Endodermal cell (in vitro differentiated cells): ENCODE measurements at regions not wholly inside any gene's neighbourhood (a gene's known extent, or its start where the extent isn't known, plus 50 kb on each side); places are given as distances from the start of the nearest gene placed in this dataset.

Experiments
- DNase-seq: peaks from one replicate; pipeline ENCODE4 v3.0.0-alpha.2; 2017
- H3K27ac ChIP-seq: 2 replicates; pipeline ENCODE4 v1.5.1; 2013; ENCODE audit warnings: mild to moderate bottlenecking, low read depth, low read length, moderate library complexity
- H3K27me3 ChIP-seq: 2 replicates; pipeline ENCODE4 v1.6.1; 2013; ENCODE audit warnings: mild to moderate bottlenecking, low read length, moderate library complexity; ENCODE audit not compliant: insufficient read depth, control insufficient read depth, poor library complexity, severe bottlenecking
- H3K36me3 ChIP-seq: 2 replicates; pipeline ENCODE4 v1.7.0; 2013; ENCODE audit warnings: mild to moderate bottlenecking, low read length, moderate library complexity; ENCODE audit not compliant: control insufficient read depth, insufficient read depth
- H3K4me1 ChIP-seq: one replicate; pipeline ENCODE4 v1.7.0; 2013; ENCODE audit warnings: low read length; ENCODE audit not compliant: control insufficient read depth, insufficient read depth
- H3K4me3 ChIP-seq: 2 replicates; pipeline ENCODE4 v1.5.1; 2013; ENCODE audit warnings: mild to moderate bottlenecking, low read length, moderate library complexity
- H3K9ac ChIP-seq: 2 replicates; pipeline ENCODE4 v1.6.1; 2013; ENCODE audit warnings: mild to moderate bottlenecking, low read length, moderate library complexity; ENCODE audit not compliant: poor library complexity, severe bottlenecking; ENCODE audit errors: extremely low read depth
- H3K9me3 ChIP-seq: 2 replicates; pipeline ENCODE4 v1.6.1; 2013; ENCODE audit warnings: mild to moderate bottlenecking, low read length, moderate library complexity; ENCODE audit not compliant: control insufficient read depth
- H3K27ac Mint-ChIP-seq: 2 replicates; pipeline ENCODE4 v1.8.0; 2020; ENCODE audit warnings: mixed read lengths
- H3K27me3 Mint-ChIP-seq: 2 replicates; pipeline ENCODE4 v1.8.0; 2021; ENCODE audit warnings: mild to moderate bottlenecking, mixed read lengths; ENCODE audit not compliant: insufficient read depth
- H3K36me3 Mint-ChIP-seq: 2 replicates; pipeline ENCODE4 v1.8.0; 2020; ENCODE audit warnings: low read depth, mixed read lengths
- H3K4me1 Mint-ChIP-seq: 2 replicates; pipeline ENCODE4 v1.8.0; 2020; ENCODE audit warnings: mixed read lengths
- H3K4me3 Mint-ChIP-seq: 2 replicates; pipeline ENCODE4 v1.8.0; 2020; ENCODE audit warnings: mild to moderate bottlenecking, moderate library complexity, mixed read lengths
- H3K9me3 Mint-ChIP-seq: 2 replicates; pipeline ENCODE4 v1.8.0; 2020; ENCODE audit warnings: mild to moderate bottlenecking, mixed read lengths
- WGBS, 2 experiments: methylation state at CpG; one replicate each; pipeline versions ENCODE4 v1.1.5 to v1.1.7; 2013; ENCODE audit warnings: missing lambda C conversion rate in 2 of 2, mixed read lengths in 1 of 2; ENCODE audit not compliant: insufficient coverage in 1 of 2, insufficient read length in 1 of 2; 5-methylcytosine and 5-hydroxymethylcytosine counted together
- TF ChIP-seq, protein P1 (sequence below): fragments of 200-600 bp; sonication (generic); conservative IDR thresholded peaks from 2 replicates; pipeline ENCODE4 v1.5.0; 2021; ENCODE audit warnings: antibody characterized with exemption, mild to moderate bottlenecking

DNA sequence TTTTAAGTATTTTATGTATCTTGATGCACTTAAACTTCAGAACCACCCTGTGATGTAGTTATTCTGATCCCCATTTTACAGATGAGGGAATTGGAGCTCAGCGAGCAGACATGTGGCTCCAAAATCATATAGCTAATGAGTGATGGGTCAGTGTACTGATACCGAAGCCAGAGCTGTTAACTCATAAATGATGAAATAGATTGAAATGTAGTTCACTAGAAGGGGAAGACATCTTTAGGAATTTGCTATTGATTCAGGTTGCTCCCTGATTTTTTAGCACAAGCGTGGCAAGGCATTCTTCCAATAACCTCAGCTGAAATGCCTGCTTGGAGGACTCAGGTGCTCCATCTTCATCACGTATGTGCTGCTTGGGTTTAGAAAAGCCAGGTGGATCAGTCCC, 228.8 kb downstream of the PTEN start:
- DNase-seq: no peak
- Mint-ChIP-seq H3K4me3 (no peak overlapping the region), H3K27me3 (no peaks in the 10 kb centered on the region), H3K27ac (no peak overlapping the region), H3K9me3 (no peaks in the 10 kb centered on the region), H3K4me1 (no peaks in the 10 kb centered on the region), H3K36me3 (no peaks in the 10 kb centered on the region)
- Histone ChIP-seq H3K4me1 (no peaks in the 10 kb centered on the region), H3K27me3 (no peaks in the 10 kb centered on the region), H3K9me3 (no peaks in the 10 kb centered on the region), H3K9ac (no peak overlapping the region), H3K4me3 (no peak overlapping the region), H3K36me3 (no peaks in the 10 kb centered on the region), H3K27ac (no peak overlapping the region)
- TF ChIP-seq, protein P1, sequence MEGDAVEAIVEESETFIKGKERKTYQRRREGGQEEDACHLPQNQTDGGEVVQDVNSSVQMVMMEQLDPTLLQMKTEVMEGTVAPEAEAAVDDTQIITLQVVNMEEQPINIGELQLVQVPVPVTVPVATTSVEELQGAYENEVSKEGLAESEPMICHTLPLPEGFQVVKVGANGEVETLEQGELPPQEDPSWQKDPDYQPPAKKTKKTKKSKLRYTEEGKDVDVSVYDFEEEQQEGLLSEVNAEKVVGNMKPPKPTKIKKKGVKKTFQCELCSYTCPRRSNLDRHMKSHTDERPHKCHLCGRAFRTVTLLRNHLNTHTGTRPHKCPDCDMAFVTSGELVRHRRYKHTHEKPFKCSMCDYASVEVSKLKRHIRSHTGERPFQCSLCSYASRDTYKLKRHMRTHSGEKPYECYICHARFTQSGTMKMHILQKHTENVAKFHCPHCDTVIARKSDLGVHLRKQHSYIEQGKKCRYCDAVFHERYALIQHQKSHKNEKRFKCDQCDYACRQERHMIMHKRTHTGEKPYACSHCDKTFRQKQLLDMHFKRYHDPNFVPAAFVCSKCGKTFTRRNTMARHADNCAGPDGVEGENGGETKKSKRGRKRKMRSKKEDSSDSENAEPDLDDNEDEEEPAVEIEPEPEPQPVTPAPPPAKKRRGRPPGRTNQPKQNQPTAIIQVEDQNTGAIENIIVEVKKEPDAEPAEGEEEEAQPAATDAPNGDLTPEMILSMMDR: no peak
- 92 to 100% methylated on average over 4 of the region's 4 CpGs for WGBS, 2 experiments

DNA sequence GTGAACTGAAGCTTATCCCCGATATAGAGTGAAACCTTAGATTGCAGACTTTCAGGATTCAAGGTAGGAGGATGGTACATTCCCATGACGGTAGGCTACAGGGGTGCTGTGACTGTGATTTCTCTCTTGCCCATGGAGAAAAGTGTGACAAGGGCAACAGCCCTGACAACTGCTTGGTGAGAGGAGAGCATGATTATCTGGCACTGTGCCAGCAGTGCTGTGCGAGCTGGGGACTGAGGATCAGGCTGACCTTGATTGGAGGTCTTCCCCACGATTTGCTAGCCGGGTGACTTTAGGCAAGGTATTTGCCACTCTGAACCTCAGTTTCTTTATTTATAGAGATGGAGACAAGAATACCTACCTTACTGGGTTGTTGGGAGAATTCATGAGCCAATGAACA, 229.5 kb downstream of the PTEN start:
- H3K4me1 ChIP-seq: no peaks in the 10 kb centered on the region
- no peak overlapping the region for H3K27ac ChIP-seq
- no peak overlapping the region for H3K9ac ChIP-seq
- no peaks in the 10 kb centered on the region for H3K27me3 Mint-ChIP-seq
- H3K4me3 ChIP-seq: no peak overlapping the region
- no peaks in the 10 kb centered on the region for H3K36me3 Mint-ChIP-seq
- H3K27ac Mint-ChIP-seq: no peak overlapping the region
- H3K9me3 ChIP-seq: no peaks in the 10 kb centered on the region
- DNase-seq: no peak
- WGBS, 2 experiments: 88 to 95% methylated on average over 2 to 5 of the region's 5 CpGs
- H3K27me3 ChIP-seq: no peaks in the 10 kb centered on the region
- TF ChIP-seq, protein P1: no peak
- no peak overlapping the region for H3K4me3 Mint-ChIP-seq
- no peaks in the 10 kb centered on the region for H3K4me1 Mint-ChIP-seq
- no peaks in the 10 kb centered on the region for H3K9me3 Mint-ChIP-seq
- no peaks in the 10 kb centered on the region for H3K36me3 ChIP-seq

DNA sequence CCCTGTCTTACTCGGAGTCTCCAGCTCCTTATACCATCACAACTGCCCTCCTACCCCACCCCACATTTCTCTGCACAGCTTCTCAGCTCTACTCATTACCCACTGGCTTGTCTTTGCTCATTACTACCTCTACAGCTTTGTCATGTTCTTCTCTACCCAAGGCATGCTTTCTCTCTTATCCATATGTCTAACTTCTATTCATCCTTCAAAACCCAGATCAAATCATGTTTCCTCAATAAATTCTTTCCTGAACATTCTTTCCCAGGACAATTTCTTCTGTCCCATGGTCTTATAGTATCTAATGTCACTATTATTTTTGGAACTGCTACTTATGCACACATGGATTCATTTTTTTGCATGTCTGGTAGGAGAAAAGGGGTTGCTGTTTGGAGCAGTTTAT, 231.4 kb downstream of the PTEN start:
- no peaks in the 10 kb centered on the region for H3K4me1 Mint-ChIP-seq
- H3K4me3 Mint-ChIP-seq: no peak overlapping the region
- Histone ChIP-seq H3K9me3 (no peaks in the 10 kb centered on the region), H3K4me1 (no peaks in the 10 kb centered on the region), H3K27me3 (no peaks in the 10 kb centered on the region), H3K9ac (no peak overlapping the region), H3K4me3 (no peak overlapping the region), H3K27ac (no peak overlapping the region), H3K36me3 (no peaks in the 10 kb centered on the region)
- H3K27ac Mint-ChIP-seq: no peak overlapping the region
- DNase-seq: no peak
- no peaks in the 10 kb centered on the region for H3K36me3 Mint-ChIP-seq
- no peaks in the 10 kb centered on the region for H3K9me3 Mint-ChIP-seq
- H3K27me3 Mint-ChIP-seq: no peaks in the 10 kb centered on the region
- WGBS, 2 experiments: 86 to 100% methylated on average over 1 of the region's 1 CpG
- TF ChIP-seq, protein P1: no peak
